GM19328 (cell line): ENCODE measurements at regions not wholly inside any gene's neighbourhood (a gene's known extent, or its start where the extent isn't known, plus 50 kb on each side); places are given as distances from the start of the nearest gene placed in this dataset.

Experiments used
- ATAC-seq: cut with Tn5 transposase; IDR thresholded peaks from one replicate; pipeline ENCODE4 v1.9.1; 2021; ENCODE audit warnings: mild to moderate bottlenecking, moderate library complexity; ENCODE audit not compliant: unreplicated experiment

- no peak for ATAC-seq
These were observed 52.4 kb upstream of the SPATA13 start for GRCh38 chr13:24107955-24108614.

GRCh38 chr13:24108615-24108965, 51.9 kb upstream of the SPATA13 start:
- no peak for ATAC-seq

DNA sequence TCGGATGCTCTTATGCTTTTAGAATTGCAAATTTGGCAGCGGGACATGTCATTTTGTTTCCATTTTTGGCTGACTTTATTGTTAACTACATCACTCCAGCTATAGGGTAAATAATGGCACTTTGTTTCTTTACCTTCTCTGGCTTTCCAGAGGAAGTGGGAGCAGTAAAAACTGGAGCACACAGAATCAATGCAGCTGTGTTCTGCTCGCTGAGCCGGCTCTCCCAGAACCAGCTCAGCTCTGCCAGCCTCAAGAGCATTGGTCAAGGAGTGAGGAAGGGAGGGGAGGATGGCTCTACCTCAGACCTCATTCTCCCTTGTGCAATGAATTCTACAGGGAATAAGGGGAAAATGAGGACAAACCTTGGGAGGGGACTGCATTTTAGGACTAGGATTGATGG, 50.5 kb upstream of the SPATA13 start:
- ATAC-seq: no peak
